ENCODE measurements at regions not wholly inside any gene's neighbourhood (a gene's known extent, or its start where the extent isn't known, plus 50 kb on each side); places are given as distances from the start of the nearest gene placed in this dataset.

DNA sequence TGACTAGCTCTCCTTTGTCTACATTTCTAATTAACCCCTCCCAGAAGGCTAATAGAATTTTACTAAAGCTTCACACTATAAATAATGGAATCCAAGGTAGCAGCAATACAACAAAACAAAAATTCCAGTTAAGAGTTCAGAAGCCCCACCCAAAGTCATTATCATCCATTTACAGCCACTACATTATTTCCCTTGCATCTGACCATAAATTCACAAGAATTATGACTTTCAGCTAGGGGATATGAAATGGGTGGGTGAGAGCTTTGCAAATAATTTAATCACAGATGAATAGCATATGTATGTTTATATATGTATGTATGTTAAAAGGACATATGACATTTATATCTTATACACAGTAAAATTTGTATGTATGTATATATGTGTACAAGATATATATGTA is 65.3 kb upstream of the PTGDR start:
- Histone ChIP-seq H3K4me3 (no peak overlapping the region), H3K27ac (no peak overlapping the region)
- no peak for DNase-seq (ENCODE audit: low spot score)
- TF ChIP-seq CTCF (IDR thresholded peaks at IDR 0.05): no peak

DNA sequence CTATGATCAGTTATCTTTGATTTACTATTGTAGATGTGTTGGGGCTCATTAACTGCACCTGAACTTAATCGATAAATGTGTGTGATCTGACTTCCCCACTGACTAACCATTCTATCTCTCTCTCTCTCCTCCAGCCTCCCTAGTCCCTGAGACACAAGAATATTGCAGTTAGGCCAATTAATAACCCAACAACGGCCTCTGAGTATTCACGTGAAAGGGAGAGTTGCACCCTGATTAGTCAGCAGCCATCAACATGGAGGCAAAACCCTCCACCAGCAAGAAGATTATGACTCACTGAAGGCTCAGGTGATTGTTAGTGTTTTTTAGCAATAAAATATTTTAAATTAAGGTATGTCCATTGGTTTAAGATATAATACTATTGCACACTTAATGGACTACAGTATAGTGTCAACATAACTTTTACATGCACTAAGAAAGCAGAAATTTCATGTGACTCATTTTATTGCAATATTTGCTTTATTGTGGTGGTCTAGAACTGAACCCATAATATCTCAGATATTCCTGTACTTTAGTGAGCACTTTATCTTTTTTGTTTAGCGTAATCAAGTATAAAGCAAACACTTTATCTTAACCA is 77.1 kb upstream of the PTGDR start:
- no peak for DNase-seq (ENCODE audit: low spot score)
- Histone ChIP-seq H3K27ac (no peak overlapping the region), H3K4me3 (no peak overlapping the region)
- TF ChIP-seq CTCF (IDR thresholded peaks at IDR 0.05): no peak

- TF ChIP-seq CTCF (IDR thresholded peaks at IDR 0.05): no peak
- Histone ChIP-seq H3K27ac (no peak overlapping the region), H3K4me3 (no peak overlapping the region)
- no peak for DNase-seq (ENCODE audit: low spot score)
These were observed 78.2 kb upstream of the PTGDR start for GRCh38 chr14:52189325-52189724.

DNA sequence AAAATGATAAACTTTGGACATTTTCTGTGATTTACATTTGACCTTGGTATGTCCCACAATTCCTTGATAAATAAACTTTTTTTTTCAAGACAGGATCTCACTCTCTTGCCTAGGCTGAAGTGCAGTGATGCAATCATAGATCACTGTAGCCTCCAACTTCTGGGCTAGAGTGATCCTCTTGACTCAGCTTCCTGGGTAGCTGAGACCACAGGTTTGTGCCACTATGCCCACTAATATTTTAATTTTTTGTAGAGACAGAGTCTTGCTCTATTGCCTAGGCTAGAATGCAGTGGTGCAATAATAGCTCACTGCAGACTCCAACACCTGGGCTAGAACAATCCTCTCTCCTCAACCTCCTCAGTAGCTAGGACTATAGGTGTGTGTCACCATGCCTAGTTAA is 79.1 kb upstream of the PTGDR start:
- Histone ChIP-seq H3K27ac (no peak overlapping the region), H3K4me3 (no peak overlapping the region)
- no peak for DNase-seq (ENCODE audit: low spot score)
- no peak for TF ChIP-seq CTCF (IDR thresholded peaks at IDR 0.05)

- TF ChIP-seq CTCF (IDR thresholded peaks at IDR 0.05): no peak
- no peak overlapping the region for H3K4me3 ChIP-seq
- no peak for DNase-seq (ENCODE audit: low spot score)
- H3K27ac ChIP-seq: no peak overlapping the region
These were observed 82.3 kb upstream of the PTGDR start for GRCh38 chr14:52185178-52185577.

- no peak for TF ChIP-seq CTCF (IDR thresholded peaks at IDR 0.05)
- no peak overlapping the region for H3K27ac ChIP-seq
- H3K4me3 ChIP-seq: no peak overlapping the region
- no peak for DNase-seq (ENCODE audit: low spot score)
These were observed 84.6 kb upstream of the PTGDR start for GRCh38 chr14:52182853-52183252.

DNA sequence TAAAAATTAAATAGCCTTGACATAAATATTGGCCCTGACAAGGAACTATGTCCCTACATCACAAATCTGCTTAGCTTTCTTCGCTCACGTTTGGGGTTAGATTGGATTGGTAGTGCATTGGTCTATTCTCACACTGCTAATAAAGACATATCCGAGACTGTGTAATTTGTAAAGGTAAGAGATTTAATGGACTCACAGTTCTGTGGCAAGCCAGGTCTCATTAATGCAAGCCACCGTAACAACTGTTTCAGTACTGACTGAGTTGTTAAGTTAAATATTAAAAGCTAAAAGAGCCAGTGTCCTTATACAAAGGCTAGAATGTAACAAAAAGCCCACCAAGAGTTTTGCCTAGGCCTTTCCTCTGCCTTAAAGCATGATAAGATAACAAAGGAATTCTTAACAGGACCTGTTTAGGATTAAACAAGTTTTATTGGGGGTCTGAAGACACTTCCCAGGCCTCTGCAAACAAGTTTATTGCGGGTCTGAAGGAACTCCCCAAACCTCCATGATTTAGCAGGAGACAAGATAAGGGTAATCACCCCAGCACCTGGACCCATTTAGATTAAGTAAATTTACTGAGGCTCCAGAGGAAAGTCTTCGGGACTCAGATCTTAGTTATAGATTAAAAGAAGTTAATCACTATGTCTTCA is 88.2 kb upstream of the PTGDR start:
- DNase-seq (ENCODE audit: low spot score): no peak
- Histone ChIP-seq H3K27ac (no peak overlapping the region), H3K4me3 (no peak overlapping the region)
- TF ChIP-seq CTCF (IDR thresholded peaks at IDR 0.05): no peak

Measured in coronary artery (tissue), 2 donors.